PC-9 (cell line): ENCODE measurements at regions not wholly inside any gene's neighbourhood (a gene's known extent, or its start where the extent isn't known, plus 50 kb on each side); places are given as distances from the start of the nearest gene placed in this dataset.

Source experiments
- BruUV-seq: library from RNA; stranded (reverse); fragments of 400-500 nt; replicated peaks from 2 replicates; lab custom pipeline; 2021; lab: Mats Ljungman, UMichigan
- CTCF ChIA-PET: fragments of 300-600 bp; sonication (Branson Sonifier 250); formaldehyde crosslinking; loops from one replicate; lab custom pipeline; 2022; ENCODE audit warnings: antibody characterized with exemption; lab: Charles Lee
- POLR2A ChIA-PET: fragments of 300-600 bp; sonication (Branson Sonifier 250); formaldehyde crosslinking; loops from one replicate; lab custom pipeline; 2022; ENCODE audit warnings: antibody characterized with exemption; ENCODE audit not compliant: unreplicated experiment; lab: Charles Lee
- DNase-seq, 2 experiments: peaks; one replicate each; pipeline versions ENCODE4 v3.0.0 to v3.0.0-alpha.2; 2015 to 2022; ENCODE audit warnings: mixed read lengths in 1 of 2
- H2AFZ ChIP-seq: fragments of 200-600 bp; sonication (generic); 2 replicates; pipeline ENCODE4 v1.8.1; 2017; ENCODE audit warnings: antibody characterized with exemption
- H3F3A ChIP-seq: fragments of 200-600 bp; sonication (generic); 2 replicates; pipeline ENCODE4 v1.8.1; 2017; ENCODE audit warnings: antibody characterized with exemption, mild to moderate bottlenecking, low read depth; ENCODE audit not compliant: insufficient read depth
- H3K27ac ChIP-seq: fragments of 200-600 bp; sonication (generic); 2 replicates; pipeline ENCODE4 v1.6.1; 2016; ENCODE audit warnings: mixed run types
- H3K27me3 ChIP-seq: fragments of 200-600 bp; sonication (generic); 2 replicates; pipeline ENCODE4 v1.6.1; 2016; ENCODE audit warnings: low read depth, mixed run types; ENCODE audit not compliant: insufficient read depth
- H3K36me3 ChIP-seq: fragments of 200-600 bp; sonication (generic); 2 replicates; pipeline ENCODE4 v1.6.1; 2016; ENCODE audit warnings: low read depth, mixed run types
- H3K4me1 ChIP-seq: fragments of 200-600 bp; sonication (generic); replicated peaks from 2 replicates; pipeline ENCODE4 v1.6.1; 2016; ENCODE audit warnings: mixed run types; ENCODE audit not compliant: insufficient read depth
- H3K4me2 ChIP-seq: fragments of 200-600 bp; sonication (generic); 2 replicates; pipeline ENCODE4 v1.6.1; 2017; ENCODE audit warnings: mixed run types
- H3K4me3 ChIP-seq: fragments of 200-600 bp; sonication (generic); 2 replicates; pipeline ENCODE4 v1.6.1; 2016; ENCODE audit warnings: mixed run types
- H3K79me2 ChIP-seq: fragments of 200-600 bp; sonication (generic); 2 replicates; pipeline ENCODE4 v1.6.1; 2017; ENCODE audit warnings: low read depth, mixed run types
- H3K9me2 ChIP-seq: fragments of 200-600 bp; sonication (generic); 2 replicates; pipeline ENCODE4 v1.8.1; 2017; ENCODE audit warnings: mild to moderate bottlenecking; ENCODE audit not compliant: insufficient read depth
- H3K9me3 ChIP-seq: fragments of 200-600 bp; sonication (generic); 2 replicates; pipeline ENCODE4 v1.8.1; 2016; ENCODE audit warnings: low read depth; ENCODE audit not compliant: insufficient read depth
- H4K20me1 ChIP-seq: fragments of 200-600 bp; sonication (generic); 2 replicates; pipeline ENCODE4 v1.8.1; 2017; ENCODE audit not compliant: insufficient read depth
- CTCF ChIP-seq: fragments of 200-600 bp; sonication (generic); conservative IDR thresholded peaks from 2 replicates; pipeline ENCODE4 v1.6.1; 2017; ENCODE audit warnings: mixed run types, antibody characterized with exemption, mild to moderate bottlenecking, moderate library complexity
- EZH2 ChIP-seq: fragments of 200-600 bp; sonication (generic); IDR thresholded peaks from 2 replicates; pipeline ENCODE4 v1.8.0; 2017; ENCODE audit warnings: antibody characterized with exemption, low read depth
- intact Hi-C: fragments of 100-400 bp; cut with micrococcal nuclease; formaldehyde crosslinking; loops from one replicate; pipeline ENCODE4 v1.10.0; 2022; ENCODE audit not compliant: unreplicated experiment

GRCh38 chr6:84449220-84449619, 221.8 kb upstream of the CEP162 start:
- Histone ChIP-seq H3K27ac (no peak overlapping the region), H3K79me2 (no peaks in the 10 kb centered on the region), H3K4me3 (no peak overlapping the region), H2AFZ (no peak overlapping the region), H3F3A (no peaks in the 10 kb centered on the region), H3K9me3 (no peaks in the 10 kb centered on the region), H3K4me1 (no peaks in the 10 kb centered on the region), H3K27me3 (no peaks in the 10 kb centered on the region), H4K20me1 (no peaks in the 10 kb centered on the region), H3K36me3 (no peaks in the 10 kb centered on the region), H3K4me2 (no peak overlapping the region), H3K9me2 (no peaks in the 10 kb centered on the region)
- intact Hi-C loops: no loop called here
- no peak for TF ChIP-seq CTCF
- TF ChIP-seq EZH2: no peak
- BruUV-seq: no TSS peak
- POLR2A ChIA-PET: no interaction called here
- CTCF ChIA-PET: no interaction called here
- DNase-seq: no peak

DNA sequence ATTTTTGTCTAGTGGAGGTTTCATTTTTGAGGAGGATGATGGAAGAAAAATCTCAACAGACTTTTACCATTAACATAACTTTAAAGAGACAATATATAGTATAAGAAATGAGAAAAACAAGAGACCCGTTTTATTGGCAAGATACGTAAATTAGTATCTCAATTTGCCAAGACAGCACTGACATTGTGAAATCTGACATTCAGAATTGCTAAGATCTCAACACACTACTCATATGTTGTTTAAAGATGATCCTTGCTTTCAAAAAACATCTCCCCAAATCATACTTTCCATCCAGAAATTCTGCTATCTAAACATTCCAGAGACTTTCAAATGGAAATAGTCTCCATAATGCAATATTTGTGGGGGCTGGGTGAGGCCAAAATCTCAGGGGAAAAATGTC, 220.9 kb upstream of the CEP162 start:
- intact Hi-C loops: no loop called here

GRCh38 chr6:84447651-84448050, 220.2 kb upstream of the CEP162 start:
- POLR2A ChIA-PET: no interaction called here
- intact Hi-C loops: no loop called here
- CTCF ChIA-PET: no interaction called here
- Histone ChIP-seq H3K9me2 (no peaks in the 10 kb centered on the region), H3K79me2 (no peaks in the 10 kb centered on the region), H3K4me2 (no peak overlapping the region), H3K36me3 (no peaks in the 10 kb centered on the region), H3K4me3 (no peak overlapping the region), H3F3A (no peaks in the 10 kb centered on the region), H4K20me1 (no peaks in the 10 kb centered on the region), H2AFZ (no peak overlapping the region), H3K4me1 (no peaks in the 10 kb centered on the region), H3K27ac (no peak overlapping the region), H3K9me3 (no peaks in the 10 kb centered on the region), H3K27me3 (no peaks in the 10 kb centered on the region)
- BruUV-seq: no TSS peak
- DNase-seq: no peak
- no peak for TF ChIP-seq CTCF
- no peak for TF ChIP-seq EZH2

More for the DNA sequence above, 220.9 kb upstream of the CEP162 start:
- no peak for DNase-seq
- H3K36me3 ChIP-seq: no peaks in the 10 kb centered on the region
- no peaks in the 10 kb centered on the region for H3F3A ChIP-seq
- no peaks in the 10 kb centered on the region for H3K9me2 ChIP-seq
- H3K4me1 ChIP-seq: no peaks in the 10 kb centered on the region
- TF ChIP-seq CTCF (no peak), EZH2 (no peak)
- H3K79me2 ChIP-seq: no peaks in the 10 kb centered on the region
- no peak overlapping the region for H3K27ac ChIP-seq
- H3K4me3 ChIP-seq: no peak overlapping the region
- H3K4me2 ChIP-seq: no peak overlapping the region
- H3K27me3 ChIP-seq: no peaks in the 10 kb centered on the region
- ChIA-PET CTCF (no interaction called here), POLR2A (no interaction called here)
- BruUV-seq: no TSS peak
- no peak overlapping the region for H2AFZ ChIP-seq
- no peaks in the 10 kb centered on the region for H4K20me1 ChIP-seq
- no peaks in the 10 kb centered on the region for H3K9me3 ChIP-seq
